Dedifferentiated amniotic fluid mesenchymal stem cell (primary cell): ENCODE measurements at regions not wholly inside any gene's neighbourhood (a gene's known extent, or its start where the extent isn't known, plus 50 kb on each side); places are given as distances from the start of the nearest gene placed in this dataset.
"Not testable (repeated sequence)": the region's sequence is repeated elsewhere in the genome, so short reads cannot be mapped to it uniquely, and the experiment has no call there.

Experiments
- DNase-seq: peaks from one replicate; pipeline ENCODE4 v3.0.0-alpha.2; 2016; ENCODE audit errors: extremely low spot score

- DNase-seq: no peak
Observed at GRCh38 chr17:27065588-27065987, 228.3 kb upstream of the WSB1 start.

- no peak for DNase-seq
Observed at GRCh38 chr17:27066315-27066714, 227.6 kb upstream of the WSB1 start.

GRCh38 chr17:27069842-27070508 lies 223.9 kb upstream of the WSB1 start:
- DNase-seq: no peak

GRCh38 chr17:27070836-27071235 lies 223.1 kb upstream of the WSB1 start:
- no peak for DNase-seq

- peak; percentile 11 for DNase-seq
Observed at GRCh38 chr17:27072885-27073284, 221.0 kb upstream of the WSB1 start.

- no peak for DNase-seq
Observed at GRCh38 chr17:27076814-27077213, 217.1 kb upstream of the WSB1 start.

GRCh38 chr17:27078296-27078695 lies 215.6 kb upstream of the WSB1 start:
- DNase-seq: no peak

- no peak for DNase-seq
Observed at GRCh38 chr17:27079660-27080059, 214.3 kb upstream of the WSB1 start.

- DNase-seq: no peak
Observed at GRCh38 chr17:27081002-27081638, 212.8 kb upstream of the WSB1 start.

GRCh38 chr17:27082023-27082774 lies 211.7 kb upstream of the WSB1 start:
- DNase-seq: no peak

GRCh38 chr17:27082775-27083154 lies 211.1 kb upstream of the WSB1 start:
- DNase-seq: no peak

GRCh38 chr17:27083408-27084185 lies 210.3 kb upstream of the WSB1 start:
- DNase-seq: no peak

- no peak for DNase-seq
Observed at GRCh38 chr17:27085517-27085916, 208.4 kb upstream of the WSB1 start.

- no peak for DNase-seq
Observed at GRCh38 chr17:27086526-27086925, 207.4 kb upstream of the WSB1 start.

- no peak for DNase-seq
Observed at GRCh38 chr17:27087935-27088766, 205.8 kb upstream of the WSB1 start.

- DNase-seq: no peak
Observed at GRCh38 chr17:27088767-27089078, 205.2 kb upstream of the WSB1 start.

GRCh38 chr17:27089079-27089928 lies 204.6 kb upstream of the WSB1 start:
- DNase-seq: not testable (repeated sequence)

GRCh38 chr17:27089929-27090247 lies 204.0 kb upstream of the WSB1 start:
- DNase-seq: no peak

GRCh38 chr17:27090450-27091042 lies 203.4 kb upstream of the WSB1 start:
- not testable (repeated sequence) for DNase-seq

GRCh38 chr17:27091043-27091497 lies 202.8 kb upstream of the WSB1 start:
- no peak for DNase-seq
